PC-3 (cell line): ENCODE measurements at regions not wholly inside any gene's neighbourhood (a gene's known extent, or its start where the extent isn't known, plus 50 kb on each side); places are given as distances from the start of the nearest gene placed in this dataset.

Experiments used
- ATAC-seq: fragments of 200-7000 bp; cut with Tn5 transposase; 2 replicates; pipeline ENCODE4 v1.9.1; 2020; ENCODE audit warnings: mild to moderate bottlenecking, moderate library complexity
- BruUV-seq: library from RNA; stranded (reverse); fragments of 400-500 nt; replicated peaks from 2 replicates; lab custom pipeline; 2021; lab: Mats Ljungman, UMichigan
- CTCF ChIA-PET: fragments of 300-600 bp; sonication (Branson Sonifier 250); formaldehyde crosslinking; loops from one replicate; lab custom pipeline; 2022; ENCODE audit warnings: antibody characterized with exemption; lab: Charles Lee
- POLR2A ChIA-PET: fragments of 300-600 bp; sonication (Branson Sonifier 250); formaldehyde crosslinking; loops from one replicate; lab custom pipeline; 2022; ENCODE audit warnings: antibody characterized with exemption; ENCODE audit not compliant: unreplicated experiment; lab: Charles Lee
- DNase-seq: peaks from one replicate; pipeline ENCODE4 v3.0.0-alpha.2; 2015
- H2AFZ ChIP-seq: fragments of 300-600 bp; sonication (generic); 2 replicates; pipeline ENCODE4 v1.6.0; 2016; ENCODE audit warnings: antibody characterized with exemption, low read length
- H3F3A ChIP-seq: fragments of 300-600 bp; sonication (generic); one replicate; pipeline ENCODE4 v1.6.0; 2017; ENCODE audit warnings: antibody characterized with exemption, low read length, control low read depth, mild to moderate bottlenecking; ENCODE audit not compliant: unreplicated experiment
- H3K27ac ChIP-seq: fragments of 300-600 bp; sonication (generic); 2 replicates; pipeline ENCODE4 v1.5.1; 2016; ENCODE audit warnings: mild to moderate bottlenecking, low read length
- H3K27me3 ChIP-seq: fragments of 300-600 bp; sonication (generic); 2 replicates; pipeline ENCODE4 v1.6.1; 2016; ENCODE audit warnings: low read length, mixed read lengths
- H3K36me3 ChIP-seq: fragments of 300-600 bp; sonication (generic); 2 replicates; pipeline ENCODE4 v1.6.1; 2016; ENCODE audit warnings: low read depth, mixed run types, low read length, mixed read lengths
- H3K4me1 ChIP-seq: fragments of 300-600 bp; sonication (generic); 2 replicates; pipeline ENCODE4 v1.5.1; 2016; ENCODE audit warnings: low read length; ENCODE audit not compliant: insufficient read depth
- H3K4me2 ChIP-seq: fragments of 300-600 bp; sonication (generic); 2 replicates; pipeline ENCODE4 v1.6.0; 2016; ENCODE audit warnings: low read length
- H3K4me3 ChIP-seq: fragments of 300-600 bp; sonication (generic); 2 replicates; pipeline ENCODE4 v1.5.1; 2016; ENCODE audit warnings: mild to moderate bottlenecking, low read length, mixed read lengths
- H3K79me2 ChIP-seq: fragments of 300-600 bp; sonication (generic); 2 replicates; pipeline ENCODE4 v1.6.1; 2017; ENCODE audit warnings: low read length, mixed read lengths
- H3K9ac ChIP-seq: fragments of 300-600 bp; sonication (generic); 2 replicates; pipeline ENCODE4 v1.6.0; 2016; ENCODE audit warnings: mild to moderate bottlenecking, low read length
- H3K9me2 ChIP-seq: fragments of 300-600 bp; sonication (generic); replicated peaks from 2 replicates; pipeline ENCODE4 v1.6.1; 2016; ENCODE audit warnings: mixed run types, low read length, mixed read lengths
- H3K9me3 ChIP-seq: fragments of 300-600 bp; sonication (generic); 2 replicates; pipeline ENCODE4 v1.6.1; 2016; ENCODE audit warnings: low read length, mixed read lengths
- H4K20me1 ChIP-seq: fragments of 300-600 bp; sonication (generic); 2 replicates; pipeline ENCODE4 v1.6.1; 2016; ENCODE audit warnings: low read length, mixed read lengths
- CTCF ChIP-seq: fragments of 300-600 bp; sonication (generic); conservative IDR thresholded peaks from 2 replicates; pipeline ENCODE4 v1.5.1; 2017; ENCODE audit warnings: antibody characterized with exemption, low read depth, mild to moderate bottlenecking, low read length
- EZH2 ChIP-seq: fragments of 300-600 bp; sonication (generic); IDR thresholded peaks from one replicate; pipeline ENCODE4 v1.6.1; 2017; ENCODE audit warnings: antibody characterized with exemption, mild to moderate bottlenecking, low read length; ENCODE audit not compliant: unreplicated experiment
- EZH2phosphoT487 ChIP-seq: fragments of 300-600 bp; sonication (generic); IDR thresholded peaks from 2 replicates; pipeline ENCODE4 v1.6.1; 2018; ENCODE audit warnings: mild to moderate bottlenecking, antibody characterized with exemption, low read length, borderline replicate concordance
- intact Hi-C: fragments of 100-400 bp; cut with micrococcal nuclease; formaldehyde crosslinking; loops from 2 replicates; pipeline ENCODE4 v1.9.0; 2023

- no peaks in the 10 kb centered on the region for H3K36me3 ChIP-seq
- no peaks in the 10 kb centered on the region for H4K20me1 ChIP-seq
- H3F3A ChIP-seq: no peaks in the 10 kb centered on the region
- no peak for ATAC-seq
- no TSS peak for BruUV-seq
- ChIA-PET CTCF (no interaction called here), POLR2A (no interaction called here)
- intact Hi-C loops: no loop called here
- no peak overlapping the region for H3K9ac ChIP-seq
- no peak for TF ChIP-seq EZH2
- TF ChIP-seq EZH2phosphoT487: no peak
- TF ChIP-seq CTCF: no peak
- H3K9me3 ChIP-seq: no peaks in the 10 kb centered on the region
- no peak for DNase-seq
- no peaks in the 10 kb centered on the region for H3K4me1 ChIP-seq
- H3K27me3 ChIP-seq: no peaks in the 10 kb centered on the region
- no peak overlapping the region for H3K27ac ChIP-seq
- H3K79me2 ChIP-seq: no peaks in the 10 kb centered on the region
- no peak overlapping the region for H3K4me2 ChIP-seq
- no peak overlapping the region for H3K4me3 ChIP-seq
- H2AFZ ChIP-seq: no peak overlapping the region
- no peaks in the 10 kb centered on the region for H3K9me2 ChIP-seq
Observed at GRCh38 chr14:101199028-101199770, 295.7 kb upstream of the RTL1 start.

GRCh38 chr14:101200008-101200649, 296.6 kb upstream of the RTL1 start:
- Histone ChIP-seq H4K20me1 (no peaks in the 10 kb centered on the region), H3K36me3 (no peaks in the 10 kb centered on the region), H3K9me3 (no peaks in the 10 kb centered on the region), H3K4me1 (no peaks in the 10 kb centered on the region), H3K27ac (no peak overlapping the region), H3F3A (no peaks in the 10 kb centered on the region), H3K79me2 (no peaks in the 10 kb centered on the region), H3K4me3 (no peak overlapping the region), H2AFZ (no peak overlapping the region), H3K4me2 (no peak overlapping the region), H3K9me2 (no peaks in the 10 kb centered on the region), H3K27me3 (no peaks in the 10 kb centered on the region), H3K9ac (no peak overlapping the region)
- no peak for ATAC-seq
- intact Hi-C loops: no loop called here
- ChIA-PET POLR2A (no interaction called here), CTCF (no interaction called here)
- BruUV-seq: no TSS peak
- DNase-seq: no peak
- TF ChIP-seq CTCF (no peak), EZH2 (no peak), EZH2phosphoT487 (no peak)
